ENCODE measurements at regions not wholly inside any gene's neighbourhood (a gene's known extent, or its start where the extent isn't known, plus 50 kb on each side); places are given as distances from the start of the nearest gene placed in this dataset.

DNA sequence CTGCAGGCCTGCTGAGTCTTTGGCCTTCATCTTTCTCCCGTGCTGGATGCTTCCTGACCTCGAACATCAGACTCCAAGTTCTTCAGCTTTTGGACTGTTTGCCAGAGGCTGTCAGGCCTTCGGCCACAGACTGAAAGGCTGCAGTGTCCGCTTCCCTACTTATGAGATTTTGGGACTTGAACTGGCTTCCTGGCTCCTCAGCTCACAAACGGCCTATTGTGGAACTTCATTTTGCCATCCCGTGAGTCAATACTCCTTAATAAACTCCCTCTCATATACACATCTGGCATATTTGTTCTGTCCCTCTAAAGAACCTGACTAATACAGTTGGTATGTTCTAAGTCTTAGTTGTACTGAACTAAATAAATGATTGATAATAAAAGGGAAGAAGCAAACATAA is 702.8 kb upstream of the LINC00305 start:
- intact Hi-C loops (cut with micrococcal nuclease; ENCODE audit: unreplicated experiment) = no loop called here
- CTCF ChIA-PET = no interaction called here
- DNase-seq = peak; percentile 24

DNA sequence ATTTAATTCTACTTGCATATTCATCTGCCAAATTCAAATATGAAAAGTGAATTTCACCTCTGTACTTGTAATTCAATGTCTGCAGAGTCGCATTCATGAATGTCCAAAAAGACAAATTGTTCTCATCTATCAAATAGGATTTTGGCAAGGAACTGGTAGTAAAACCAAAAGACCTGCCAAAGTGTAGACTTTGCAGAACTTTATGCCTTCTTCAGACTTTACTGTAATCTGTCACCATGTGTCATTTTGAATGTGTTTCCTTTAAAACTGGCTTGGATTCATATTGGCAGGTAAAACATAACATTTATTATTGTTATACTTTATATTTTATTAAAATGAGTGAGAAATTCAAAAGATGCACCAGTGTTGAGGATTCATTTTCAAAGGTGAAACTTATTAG is 701.9 kb upstream of the LINC00305 start:
- no peak overlapping the region for H3K4me3 Mint-ChIP-seq (ENCODE audit: low read depth, unreplicated experiment)
- TF ChIP-seq, protein P1, sequence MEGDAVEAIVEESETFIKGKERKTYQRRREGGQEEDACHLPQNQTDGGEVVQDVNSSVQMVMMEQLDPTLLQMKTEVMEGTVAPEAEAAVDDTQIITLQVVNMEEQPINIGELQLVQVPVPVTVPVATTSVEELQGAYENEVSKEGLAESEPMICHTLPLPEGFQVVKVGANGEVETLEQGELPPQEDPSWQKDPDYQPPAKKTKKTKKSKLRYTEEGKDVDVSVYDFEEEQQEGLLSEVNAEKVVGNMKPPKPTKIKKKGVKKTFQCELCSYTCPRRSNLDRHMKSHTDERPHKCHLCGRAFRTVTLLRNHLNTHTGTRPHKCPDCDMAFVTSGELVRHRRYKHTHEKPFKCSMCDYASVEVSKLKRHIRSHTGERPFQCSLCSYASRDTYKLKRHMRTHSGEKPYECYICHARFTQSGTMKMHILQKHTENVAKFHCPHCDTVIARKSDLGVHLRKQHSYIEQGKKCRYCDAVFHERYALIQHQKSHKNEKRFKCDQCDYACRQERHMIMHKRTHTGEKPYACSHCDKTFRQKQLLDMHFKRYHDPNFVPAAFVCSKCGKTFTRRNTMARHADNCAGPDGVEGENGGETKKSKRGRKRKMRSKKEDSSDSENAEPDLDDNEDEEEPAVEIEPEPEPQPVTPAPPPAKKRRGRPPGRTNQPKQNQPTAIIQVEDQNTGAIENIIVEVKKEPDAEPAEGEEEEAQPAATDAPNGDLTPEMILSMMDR (IDR thresholded peaks at IDR 0.05; ENCODE audit: unreplicated experiment) = no peak
- H3K9me3 Mint-ChIP-seq (ENCODE audit: low read depth, unreplicated experiment) = peaks cover 4% of the 10 kb centered on the region
- intact Hi-C loops (cut with micrococcal nuclease; ENCODE audit: unreplicated experiment) = no loop called here
- no peak for DNase-seq
- peaks cover 25% of the 10 kb centered on the region for H3K4me1 Mint-ChIP-seq (ENCODE audit: low read depth, unreplicated experiment)
- no peak overlapping the region for H3K27ac Mint-ChIP-seq (ENCODE audit: unreplicated experiment)
- H3K36me3 Mint-ChIP-seq (ENCODE audit: insufficient read depth, unreplicated experiment) = no peaks in the 10 kb centered on the region
- CTCF ChIA-PET = no interaction called here
- H3K27me3 Mint-ChIP-seq (ENCODE audit: unreplicated experiment) = no peaks in the 10 kb centered on the region
- no TSS peak for BruUV-seq (replicated peaks)

More for the DNA sequence above, 702.8 kb upstream of the LINC00305 start:
- Mint-ChIP-seq H3K4me3 (ENCODE audit: low read depth, unreplicated experiment) (no peak overlapping the region), H3K27ac (ENCODE audit: unreplicated experiment) (peak overlapping the region; percentile 24), H3K36me3 (ENCODE audit: insufficient read depth, unreplicated experiment) (no peaks in the 10 kb centered on the region), H3K9me3 (ENCODE audit: low read depth, unreplicated experiment) (peaks cover 4% of the 10 kb centered on the region), H3K4me1 (ENCODE audit: low read depth, unreplicated experiment) (peaks cover 25% of the 10 kb centered on the region), H3K27me3 (ENCODE audit: unreplicated experiment) (no peaks in the 10 kb centered on the region)
- no TSS peak for BruUV-seq (replicated peaks)
- TF ChIP-seq, protein P1 (IDR thresholded peaks at IDR 0.05; ENCODE audit: unreplicated experiment) = no peak

DNA sequence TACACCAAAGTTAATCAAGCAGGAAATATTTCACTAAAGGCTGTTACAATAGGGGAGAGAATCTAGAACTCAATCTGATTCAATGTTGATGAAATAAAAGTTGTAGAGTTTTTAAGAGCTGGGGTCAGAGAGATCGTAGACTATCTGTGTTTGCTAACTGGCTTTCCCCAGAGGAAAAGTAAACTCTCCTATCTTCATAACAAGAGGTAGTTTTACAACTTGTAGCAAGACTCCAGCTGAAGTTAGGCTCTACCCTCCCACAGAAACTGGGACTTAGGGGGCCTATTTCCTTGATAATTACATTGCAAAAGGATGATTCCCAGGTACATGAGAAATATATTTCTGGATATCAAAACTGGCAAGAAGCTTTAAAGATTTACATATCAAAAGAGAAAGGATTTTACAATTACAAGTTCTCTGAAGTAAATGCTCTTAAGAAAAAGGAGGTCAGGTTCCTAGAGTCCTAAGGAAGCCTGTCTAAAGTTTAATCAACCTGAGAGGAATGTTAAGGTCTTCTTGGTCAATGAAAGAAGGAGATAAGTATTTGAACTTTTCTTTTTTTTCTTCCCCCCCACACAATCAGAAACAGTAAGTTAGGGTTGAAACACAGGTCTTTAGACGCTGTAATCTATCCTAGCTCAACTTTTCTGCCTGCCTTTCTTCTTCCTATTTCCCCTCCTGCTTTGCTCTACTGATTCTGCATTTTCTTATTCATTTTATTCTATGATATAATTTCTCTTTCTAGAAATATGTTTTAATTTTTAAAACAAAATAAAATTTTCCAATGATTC is 692.2 kb upstream of the LINC00305 start:
- no TSS peak for BruUV-seq (replicated peaks)
- intact Hi-C loops (cut with micrococcal nuclease; ENCODE audit: unreplicated experiment) = no loop called here
- no peaks in the 10 kb centered on the region for H3K27me3 Mint-ChIP-seq (ENCODE audit: unreplicated experiment)
- no peaks in the 10 kb centered on the region for H3K4me1 Mint-ChIP-seq (ENCODE audit: low read depth, unreplicated experiment)
- H3K27ac Mint-ChIP-seq (ENCODE audit: unreplicated experiment) = no peak overlapping the region
- CTCF ChIA-PET = no interaction called here
- TF ChIP-seq, protein P1 (IDR thresholded peaks at IDR 0.05; ENCODE audit: unreplicated experiment) = no peak
- no peaks in the 10 kb centered on the region for H3K36me3 Mint-ChIP-seq (ENCODE audit: insufficient read depth, unreplicated experiment)
- no peaks in the 10 kb centered on the region for H3K9me3 Mint-ChIP-seq (ENCODE audit: low read depth, unreplicated experiment)
- no peak overlapping the region for H3K4me3 Mint-ChIP-seq (ENCODE audit: low read depth, unreplicated experiment)
- no peak for DNase-seq

DNA sequence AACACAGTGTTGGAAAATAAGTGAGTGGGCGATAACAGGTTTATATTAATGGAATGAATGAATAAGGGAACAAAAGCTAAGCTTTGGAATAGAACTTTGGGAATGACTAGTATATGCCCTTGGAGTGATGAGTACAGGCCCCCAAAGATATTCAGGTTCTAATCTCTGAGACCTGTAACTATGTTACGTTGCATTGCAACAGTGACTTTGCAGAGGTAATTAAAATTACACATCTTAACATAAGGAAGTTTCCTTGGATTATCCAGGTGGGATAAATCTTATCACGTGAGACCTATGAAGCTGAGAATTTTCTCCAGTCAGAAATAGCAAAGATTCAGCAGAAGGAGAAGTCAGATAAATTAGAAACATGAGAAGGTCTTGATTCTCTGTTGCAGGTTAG is 661.5 kb upstream of the LINC00305 start:
- intact Hi-C loops (cut with micrococcal nuclease; ENCODE audit: unreplicated experiment) = no loop called here
- no peak for DNase-seq
- Mint-ChIP-seq H3K4me1 (ENCODE audit: low read depth, unreplicated experiment) (no peaks in the 10 kb centered on the region), H3K36me3 (ENCODE audit: insufficient read depth, unreplicated experiment) (no peaks in the 10 kb centered on the region), H3K27me3 (ENCODE audit: unreplicated experiment) (no peaks in the 10 kb centered on the region), H3K4me3 (ENCODE audit: low read depth, unreplicated experiment) (no peak overlapping the region), H3K27ac (ENCODE audit: unreplicated experiment) (no peak overlapping the region), H3K9me3 (ENCODE audit: low read depth, unreplicated experiment) (peaks cover 5% of the 10 kb centered on the region)
- TF ChIP-seq, protein P1 (IDR thresholded peaks at IDR 0.05; ENCODE audit: unreplicated experiment) = no peak
- BruUV-seq (replicated peaks) = no TSS peak
- CTCF ChIA-PET = interaction anchor here (0.9 kb wide), 1 partner anchor 19 kb away, joined by 3 read pairs; no protein-coding TSS in a partner anchor
